ENCODE measurements at regions not wholly inside any gene's neighbourhood (a gene's known extent, or its start where the extent isn't known, plus 50 kb on each side); places are given as distances from the start of the nearest gene placed in this dataset.

GRCh38 chr7:7048213-7048612, 134.1 kb upstream of the C1GALT1 start:
- H3K4me3 ChIP-seq (ENCODE audit: low read depth, low read length): no peak overlapping the region
- no peak for DNase-seq (ENCODE audit: low read depth)
- in situ Hi-C loops (cut with HindIII; ENCODE audit: low sequenced_read_pairs): no loop called here
- no peak for TF ChIP-seq CTCF (IDR thresholded peaks at IDR 0.05; ENCODE audit: low read depth, low read length, missing control alignments)

GRCh38 chr7:7051206-7051877, 131.0 kb upstream of the C1GALT1 start:
- no peak for DNase-seq (ENCODE audit: low read depth)
- in situ Hi-C loops (cut with HindIII; ENCODE audit: low sequenced_read_pairs): no loop called here
- no peak for TF ChIP-seq CTCF (IDR thresholded peaks at IDR 0.05; ENCODE audit: low read depth, low read length, missing control alignments)

GRCh38 chr7:7054252-7054830, 128.0 kb upstream of the C1GALT1 start:
- in situ Hi-C loops (cut with HindIII; ENCODE audit: low sequenced_read_pairs): no loop called here
- no peak for DNase-seq (ENCODE audit: low read depth)
- no peak overlapping the region for H3K4me3 ChIP-seq (ENCODE audit: low read depth, low read length)
- TF ChIP-seq CTCF (IDR thresholded peaks at IDR 0.05; ENCODE audit: low read depth, low read length, missing control alignments): no peak

More at GRCh38 chr7:7051206-7051877, 131.0 kb upstream of the C1GALT1 start:
- H3K4me3 ChIP-seq (ENCODE audit: low read depth, low read length): no peak overlapping the region

- H3K4me3 ChIP-seq (ENCODE audit: low read depth, low read length): no peak overlapping the region
- no peak for DNase-seq (ENCODE audit: low read depth)
- in situ Hi-C loops (cut with HindIII; ENCODE audit: low sequenced_read_pairs): no loop called here
- no peak for TF ChIP-seq CTCF (IDR thresholded peaks at IDR 0.05; ENCODE audit: low read depth, low read length, missing control alignments)
These were observed 121.3 kb upstream of the C1GALT1 start for GRCh38 chr7:7060828-7061599.

GRCh38 chr7:7077945-7078344, 104.4 kb upstream of the C1GALT1 start:
- in situ Hi-C loops (cut with HindIII; ENCODE audit: low sequenced_read_pairs): no loop called here
- no peak overlapping the region for H3K4me3 ChIP-seq (ENCODE audit: low read depth, low read length)
- no peak for TF ChIP-seq CTCF (IDR thresholded peaks at IDR 0.05; ENCODE audit: low read depth, low read length, missing control alignments)
- no peak for DNase-seq (ENCODE audit: low read depth)

- no peak for TF ChIP-seq CTCF (IDR thresholded peaks at IDR 0.05; ENCODE audit: low read depth, low read length, missing control alignments)
- in situ Hi-C loops (cut with HindIII; ENCODE audit: low sequenced_read_pairs): no loop called here
- DNase-seq (ENCODE audit: low read depth): no peak
- no peak overlapping the region for H3K4me3 ChIP-seq (ENCODE audit: low read depth, low read length)
These were observed 101.5 kb upstream of the C1GALT1 start for GRCh38 chr7:7080802-7081201.

Data from astrocyte of the cerebellum (primary cell).